ENCODE measurements at regions not wholly inside any gene's neighbourhood (a gene's known extent, or its start where the extent isn't known, plus 50 kb on each side); places are given as distances from the start of the nearest gene placed in this dataset.

- TF ChIP-seq CTCF (IDR thresholded peaks at IDR 0.05; ENCODE audit: insufficient read depth, low read length, poor library complexity, severe bottlenecking) (no peak), EZH2phosphoT487 (conservative IDR thresholded peaks at IDR 0.05; ENCODE audit: low read length) (no peak)
These were observed 198.0 kb upstream of the ZP4 start for GRCh38 chr1:238088560-238089290.
